ENCODE measurements at regions not wholly inside any gene's neighbourhood (a gene's known extent, or its start where the extent isn't known, plus 50 kb on each side); places are given as distances from the start of the nearest gene placed in this dataset.
"Not testable (repeated sequence)": the region's sequence is repeated elsewhere in the genome, so short reads cannot be mapped to it uniquely, and the experiment has no call there.

DNA sequence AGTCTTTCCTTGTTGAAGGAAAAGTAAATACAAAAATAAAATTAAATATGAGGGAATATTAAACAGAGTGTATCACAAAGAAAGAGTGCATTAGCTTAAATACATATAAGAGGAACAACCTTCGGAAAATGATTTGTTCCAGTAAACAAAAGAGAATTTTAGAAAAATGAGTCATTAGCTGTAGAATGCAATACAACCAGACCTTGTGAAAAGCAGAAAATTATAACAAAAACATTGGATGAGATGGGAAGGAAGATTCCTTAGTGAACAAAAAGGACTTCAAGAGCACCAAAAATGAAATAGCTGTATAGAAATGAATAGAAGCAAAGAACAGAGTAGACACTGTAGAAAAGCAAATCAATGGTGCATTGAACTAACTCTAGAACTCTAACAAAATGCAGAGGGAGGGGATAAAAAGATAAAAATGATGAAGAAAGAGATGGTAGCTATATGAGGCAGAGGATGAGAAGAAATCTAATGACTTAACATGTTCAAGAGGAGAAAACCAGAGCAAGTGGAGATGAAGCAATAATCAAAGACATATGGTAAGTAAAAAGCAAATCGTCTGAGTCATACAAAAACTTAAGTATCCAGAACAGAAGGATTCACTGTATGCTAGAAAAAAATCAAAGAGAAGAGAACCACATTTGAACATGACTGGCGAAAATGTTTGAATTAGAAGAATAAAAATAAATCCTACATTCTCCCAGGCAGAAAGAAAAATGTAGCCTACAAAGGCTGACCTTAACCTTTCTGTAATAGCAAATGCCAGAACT, 190.5 kb downstream of the TMEM26 start:
- no peak for DNase-seq

GRCh38 chr10:61257956-61258496, 195.2 kb downstream of the TMEM26 start:
- no peak for DNase-seq

DNA sequence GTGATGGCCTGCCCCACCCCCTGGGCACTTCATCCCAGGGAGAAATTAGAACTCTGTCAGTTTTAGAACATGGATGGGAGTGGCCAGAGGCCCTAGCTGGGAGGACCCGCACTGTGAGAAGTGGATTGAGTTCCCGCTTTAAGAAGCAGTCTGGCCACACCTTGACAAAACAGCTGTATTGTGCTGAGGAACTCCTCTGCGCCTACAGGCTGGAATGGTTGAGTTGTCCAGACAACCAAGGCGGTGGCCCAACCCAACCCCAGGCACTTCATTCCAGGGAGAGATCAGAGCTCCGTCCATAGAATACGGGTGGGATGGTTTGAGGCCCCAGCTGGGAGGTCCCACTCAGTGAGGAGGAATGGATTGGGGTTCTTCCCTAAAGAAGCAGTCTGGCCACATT, 196.0 kb downstream of the TMEM26 start:
- DNase-seq, result no peak

GRCh38 chr10:61252326-61252725, 200.9 kb downstream of the TMEM26 start:
- DNase-seq, result not testable (repeated sequence)

DNA sequence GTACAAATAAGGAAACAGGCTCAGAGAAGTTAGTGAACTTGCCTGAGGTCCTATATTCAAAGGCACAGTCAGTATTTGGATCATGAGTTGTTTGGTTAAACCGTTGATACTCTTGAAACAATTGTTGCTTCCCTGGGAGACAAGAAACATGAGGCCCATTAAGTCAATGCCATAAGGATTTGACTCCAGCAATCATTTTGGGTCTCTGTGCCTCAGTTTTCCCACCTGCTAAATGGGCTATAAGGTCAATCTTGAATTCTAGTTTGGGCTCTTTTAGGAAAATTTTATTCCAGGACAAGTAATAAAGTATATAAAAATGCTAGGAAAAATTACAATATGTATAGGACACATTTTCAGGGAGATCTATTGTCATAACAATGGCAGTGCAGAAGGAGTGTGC, 202.1 kb downstream of the TMEM26 start:
- DNase-seq, result no peak

DNA sequence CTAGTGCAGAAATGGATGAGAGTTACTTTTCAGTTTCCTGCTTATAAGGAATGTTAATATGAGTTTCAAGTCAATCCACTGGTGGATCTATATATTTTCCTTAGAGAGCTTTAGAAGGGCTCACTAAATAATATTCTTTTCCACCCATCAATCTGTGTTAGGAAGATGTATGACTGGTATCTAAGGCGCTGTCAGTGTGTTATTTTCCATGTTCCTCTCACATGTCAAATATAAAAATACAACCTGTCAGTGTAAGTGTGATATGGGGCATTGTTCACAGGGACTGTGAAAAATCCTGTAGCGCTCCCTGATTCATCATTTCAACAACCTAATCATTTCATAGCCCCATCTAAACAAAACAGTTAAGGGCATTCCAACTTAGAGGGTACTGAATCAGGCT, 203.1 kb downstream of the TMEM26 start:
- no peak for DNase-seq

DNA sequence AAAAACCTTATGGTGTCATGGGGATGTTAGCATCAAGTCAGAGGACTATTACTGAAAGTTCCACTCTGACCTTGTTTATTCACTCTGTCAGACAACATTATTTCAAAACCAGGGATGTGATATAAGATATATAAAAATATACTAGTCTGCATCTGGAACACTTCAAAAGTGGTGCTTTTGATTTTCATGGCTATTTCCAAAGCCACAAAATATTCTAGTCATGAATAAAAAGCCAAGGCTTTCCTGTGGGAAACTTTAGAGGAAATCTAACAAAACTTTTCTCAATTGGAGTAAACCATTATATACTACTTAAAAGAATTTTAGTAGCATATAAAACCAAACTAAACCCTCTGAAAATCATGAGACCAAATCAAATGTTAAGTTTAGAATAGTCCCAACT, 205.2 kb downstream of the TMEM26 start:
- DNase-seq, result no peak

- no peak for DNase-seq
Measured at GRCh38 chr10:61244261-61244775, 208.9 kb downstream of the TMEM26 start.

- no peak for DNase-seq
Measured at GRCh38 chr10:61232780-61233179, 220.4 kb downstream of the TMEM26 start.

GRCh38 chr10:61225939-61226338, 227.2 kb downstream of the TMEM26 start:
- DNase-seq, result no peak

DNA sequence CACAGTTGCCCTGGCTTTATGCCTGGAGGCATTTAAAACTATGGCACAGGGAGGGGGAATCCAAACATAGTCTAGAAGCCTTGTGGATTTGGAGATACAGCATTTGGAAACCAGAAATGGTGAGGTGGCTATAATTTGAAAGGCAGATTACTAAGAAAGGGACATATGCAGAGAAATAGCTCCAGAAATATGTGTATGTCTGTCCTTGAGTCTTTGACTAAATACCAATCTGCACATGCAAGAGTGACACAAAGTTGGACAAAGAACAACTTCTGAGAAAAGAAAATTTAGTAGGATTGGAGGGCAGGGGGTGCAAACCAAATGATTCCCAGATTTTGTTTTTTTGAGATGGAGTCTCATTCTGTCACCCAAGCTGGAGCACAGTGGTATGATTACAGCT, 229.6 kb downstream of the TMEM26 start:
- no peak for DNase-seq

DNA sequence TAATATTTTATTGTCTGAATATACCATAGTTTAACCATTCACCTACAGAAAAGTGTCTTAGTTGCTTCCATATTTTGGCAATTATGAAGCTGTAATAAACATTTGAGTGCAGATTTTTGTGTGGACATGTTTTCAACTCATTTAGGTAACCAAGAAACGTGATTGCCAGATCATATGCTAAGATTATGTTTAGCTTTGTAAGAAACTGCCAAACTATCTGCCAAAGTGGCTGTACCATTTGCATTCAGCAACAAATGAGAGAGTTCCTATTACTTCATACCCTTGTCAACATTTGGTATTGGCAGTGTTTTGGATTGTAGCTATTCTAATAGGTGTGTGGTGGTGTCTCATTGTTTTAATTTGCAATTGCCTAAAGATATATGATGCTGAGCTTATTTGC, 233.5 kb downstream of the TMEM26 start:
- no peak for DNase-seq

DNA sequence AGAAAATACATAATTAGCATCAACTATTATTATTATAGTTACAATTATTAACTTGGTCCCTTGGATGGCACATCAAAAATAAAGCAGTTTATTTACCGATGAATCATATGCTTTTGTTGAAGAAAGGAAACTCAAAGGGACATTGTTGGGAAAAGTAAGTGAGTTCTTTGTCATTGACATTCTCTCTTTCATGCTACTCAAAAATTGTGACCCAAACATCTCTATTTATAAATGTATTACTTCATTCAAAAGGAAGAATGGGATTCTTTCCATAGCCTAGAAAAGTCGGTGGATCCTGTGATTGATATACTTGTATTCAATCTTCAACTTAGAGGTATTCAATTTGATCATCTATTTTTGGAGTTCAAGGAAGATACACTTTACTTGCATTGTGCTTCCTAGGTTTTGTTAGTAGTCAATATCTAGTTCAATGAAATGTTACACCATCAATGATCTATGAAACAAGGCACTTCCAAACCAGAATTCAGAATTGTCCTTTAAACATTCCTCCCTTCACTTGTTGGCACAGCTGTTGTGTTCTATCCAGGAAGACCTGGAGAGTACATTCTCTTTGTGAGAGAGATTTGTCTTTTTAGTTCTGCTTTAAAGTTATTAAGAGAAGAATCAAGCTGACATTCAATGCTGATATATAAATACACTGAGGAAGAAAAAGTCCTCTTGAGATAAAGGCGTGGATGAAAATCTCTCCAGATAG, 235.2 kb downstream of the TMEM26 start:
- no peak for DNase-seq

- no peak for DNase-seq
Measured at GRCh38 chr10:61215246-61215645, 237.9 kb downstream of the TMEM26 start.

DNA sequence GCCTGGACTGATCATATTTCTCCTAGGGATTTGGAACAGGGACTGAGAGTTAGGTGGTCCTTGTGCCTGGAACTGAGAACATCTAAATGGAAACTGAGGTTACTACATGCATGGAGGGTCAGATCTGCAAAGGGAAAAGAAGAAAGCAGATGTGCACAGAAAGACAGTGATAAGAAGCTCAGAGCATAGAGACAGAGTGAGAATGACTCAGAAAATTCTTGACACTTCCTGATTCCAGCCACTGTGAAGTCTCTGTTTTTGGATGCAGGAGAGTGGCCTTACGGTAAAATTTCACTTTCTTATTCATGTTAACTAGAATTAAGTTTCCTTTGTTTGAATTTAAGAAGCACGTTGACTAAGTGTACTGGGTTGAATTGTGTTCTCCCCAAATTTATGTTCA, 241.7 kb downstream of the TMEM26 start:
- DNase-seq, result no peak

DNA sequence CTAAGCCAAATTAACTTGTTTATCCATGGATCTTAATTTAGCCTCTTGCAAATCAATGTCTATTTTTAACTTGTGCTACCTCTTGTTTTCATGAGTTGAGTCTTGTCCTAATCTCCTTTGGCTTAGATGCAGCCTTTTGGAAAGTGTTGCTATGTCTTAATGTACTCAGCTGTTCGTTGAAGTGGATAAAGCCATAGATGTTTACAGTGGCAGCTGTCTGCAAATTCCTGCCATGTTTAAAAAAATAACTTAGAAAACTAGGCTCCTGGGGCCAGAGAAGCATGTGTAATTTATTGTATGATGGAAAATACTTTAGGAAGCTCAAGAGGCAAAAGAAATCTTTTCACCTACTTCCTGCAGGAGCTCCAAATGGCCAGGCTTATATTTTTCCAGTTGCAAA, 253.1 kb upstream of the RHOBTB1 start:
- DNase-seq, result peak; percentile 58

- no peak for DNase-seq
Measured at GRCh38 chr10:61195211-61195610, 251.2 kb upstream of the RHOBTB1 start.

DNA sequence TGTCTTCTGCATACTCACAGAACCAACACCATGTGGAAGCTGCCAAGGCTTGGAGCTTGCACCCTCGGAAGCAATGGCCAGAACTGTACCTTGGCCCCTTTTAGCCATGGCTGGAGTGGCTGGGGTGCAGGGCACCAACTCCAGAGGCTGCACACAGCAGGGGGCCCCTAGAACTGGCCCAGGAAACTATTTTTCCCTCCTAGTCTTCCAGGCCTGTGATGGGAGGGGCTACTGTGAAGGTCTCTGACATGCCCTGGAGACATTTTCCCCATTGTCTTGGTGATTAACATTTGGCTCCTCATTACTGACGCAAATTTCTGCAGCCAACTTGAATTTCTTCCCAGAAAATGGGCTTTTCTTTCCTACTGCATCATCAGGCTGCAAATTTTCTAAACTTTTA, 248.6 kb upstream of the RHOBTB1 start:
- not testable (repeated sequence) for DNase-seq

GRCh38 chr10:61192042-61192441, 248.1 kb upstream of the RHOBTB1 start:
- no peak for DNase-seq

DNA sequence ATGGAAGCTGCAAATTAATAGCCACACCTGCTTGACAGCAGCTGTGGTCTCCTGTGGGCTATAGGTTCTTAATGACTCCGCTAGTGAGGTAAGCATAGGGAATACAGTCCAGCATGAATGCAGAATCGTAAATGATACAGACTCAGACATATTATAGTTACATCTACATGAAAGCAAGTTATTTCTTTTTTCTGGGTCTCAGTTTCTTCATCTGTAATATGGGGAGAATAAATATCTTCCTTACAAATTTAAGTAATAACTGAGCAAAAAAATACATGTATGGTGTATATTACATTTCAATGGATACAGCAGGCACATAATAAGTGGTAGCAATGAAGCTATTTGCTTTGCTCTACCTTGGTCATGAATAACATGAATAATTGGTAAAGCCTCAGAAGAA, 245.9 kb upstream of the RHOBTB1 start:
- DNase-seq, result no peak

- DNase-seq, result no peak
Measured at GRCh38 chr10:61188691-61189090, 244.7 kb upstream of the RHOBTB1 start.

DNA sequence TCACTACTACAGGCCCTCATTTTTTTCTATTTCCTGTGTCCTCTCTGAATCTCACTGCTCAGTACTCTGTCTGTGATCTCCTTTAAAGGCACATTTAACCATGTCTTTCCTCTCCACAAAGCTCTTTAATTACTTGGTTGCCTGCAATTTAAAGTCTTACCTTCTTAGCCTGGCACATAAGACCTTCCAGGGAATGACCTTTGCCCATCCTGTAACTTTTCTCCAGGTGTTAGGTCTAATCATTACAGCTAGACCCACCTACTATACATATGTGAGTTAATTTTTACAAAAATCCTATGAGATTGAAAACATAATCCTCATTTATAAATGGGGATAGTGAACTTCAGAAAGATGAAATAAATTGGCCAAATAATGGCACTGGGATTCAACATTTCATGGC, 244.1 kb upstream of the RHOBTB1 start:
- DNase-seq, result no peak

DNA sequence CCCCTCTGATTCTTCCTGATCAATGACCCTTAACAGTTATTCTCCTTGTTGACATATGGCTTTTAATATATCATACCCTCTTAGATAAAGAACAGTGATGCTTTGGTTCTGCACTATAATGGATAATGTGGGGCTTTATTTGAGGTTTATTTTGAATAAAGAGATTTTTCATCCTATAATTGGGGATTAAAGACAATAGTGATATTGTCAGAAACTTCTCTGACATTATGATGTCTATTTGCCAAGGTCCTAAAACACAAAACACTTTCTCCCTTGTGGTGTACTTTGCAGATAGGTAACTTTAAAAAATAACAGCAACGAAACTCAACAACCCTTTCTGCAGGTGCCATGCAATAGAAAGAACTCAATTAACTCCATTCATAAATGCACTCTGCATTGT, 243.6 kb upstream of the RHOBTB1 start:
- no peak for DNase-seq

GRCh38 chr10:61186408-61186807, 242.4 kb upstream of the RHOBTB1 start:
- no peak for DNase-seq
